CD1c-positive myeloid dendritic cell (primary cell): ENCODE measurements at regions not wholly inside any gene's neighbourhood (a gene's known extent, or its start where the extent isn't known, plus 50 kb on each side); places are given as distances from the start of the nearest gene placed in this dataset.
"Not testable (repeated sequence)": the region's sequence is repeated elsewhere in the genome, so short reads cannot be mapped to it uniquely, and the experiment has no call there.

Experiments
- DNase-seq: peaks from one replicate; pipeline ENCODE4 v3.0.0-alpha.2; 2016; ENCODE audit errors: extremely low spot score

- DNase-seq: no peak
These were observed 1100.4 kb upstream of the SLC39A10 start for GRCh38 chr2:194556629-194557028.

- DNase-seq: no peak
These were observed 1103.0 kb upstream of the SLC39A10 start for GRCh38 chr2:194553980-194554379.

GRCh38 chr2:194550702-194551101, 1106.3 kb upstream of the SLC39A10 start:
- DNase-seq: no peak

DNA sequence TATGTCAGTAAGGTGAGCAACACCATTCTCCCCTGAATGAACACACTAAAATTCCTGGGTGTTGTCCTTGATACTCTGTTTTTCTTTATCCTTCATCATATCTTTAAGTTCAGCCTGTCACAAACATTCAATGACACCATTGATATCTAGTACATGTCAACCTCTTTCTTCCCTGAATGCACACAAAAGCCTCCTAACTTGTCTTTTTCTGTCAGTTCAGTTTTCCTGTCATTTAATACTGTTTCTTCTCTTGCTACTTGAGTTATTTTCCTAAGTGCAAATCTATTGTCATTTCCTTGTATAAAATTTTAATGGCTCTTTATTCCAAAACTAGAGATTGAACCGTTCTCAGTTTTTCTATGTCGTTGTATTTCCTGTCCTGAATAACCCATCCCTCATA, 1107.6 kb upstream of the SLC39A10 start:
- no peak for DNase-seq

DNA sequence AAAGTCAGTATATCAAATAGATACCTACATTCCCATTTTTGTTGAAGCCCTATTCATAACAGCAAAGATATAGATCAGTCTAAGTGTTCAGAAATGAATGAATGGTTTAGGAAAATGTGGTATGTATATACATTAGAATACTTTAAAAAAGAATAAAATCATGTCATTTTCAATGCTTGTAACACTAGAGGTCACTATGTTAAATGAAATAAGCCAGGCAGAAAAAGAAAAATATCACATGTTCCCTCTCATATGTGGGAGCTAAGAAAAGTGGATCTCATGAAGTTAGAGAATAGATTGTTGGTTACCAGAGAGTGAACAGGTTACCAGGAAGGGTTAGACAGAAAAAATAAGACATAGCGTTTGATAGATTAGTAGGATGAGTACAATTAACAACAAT, 1111.0 kb upstream of the SLC39A10 start:
- DNase-seq: no peak

DNA sequence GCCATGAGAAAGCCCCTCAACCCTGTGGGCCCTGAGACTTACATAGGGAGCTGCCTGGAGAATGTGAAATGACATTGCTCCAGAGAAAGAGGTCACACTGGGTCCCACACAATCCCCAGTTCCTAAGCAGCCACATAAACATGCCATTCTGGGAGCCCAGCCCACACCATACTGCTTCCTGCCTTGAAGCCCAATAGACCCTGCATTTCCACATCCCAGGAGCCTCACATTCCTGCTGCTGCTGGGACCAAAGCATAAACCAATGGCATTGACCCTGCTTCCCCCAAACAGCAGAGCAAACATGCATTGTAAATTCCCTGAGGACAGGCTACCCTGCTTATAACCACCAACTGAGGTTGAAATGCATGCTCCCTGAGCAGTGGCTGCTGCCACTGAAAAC, 1117.6 kb upstream of the SLC39A10 start:
- DNase-seq: no peak

GRCh38 chr2:194526121-194526520, 1130.9 kb upstream of the SLC39A10 start:
- DNase-seq: no peak

GRCh38 chr2:194514281-194514680, 1142.7 kb upstream of the SLC39A10 start:
- DNase-seq: no peak

- DNase-seq: not testable (repeated sequence)
These were observed 1146.0 kb upstream of the SLC39A10 start for GRCh38 chr2:194511070-194511469.

DNA sequence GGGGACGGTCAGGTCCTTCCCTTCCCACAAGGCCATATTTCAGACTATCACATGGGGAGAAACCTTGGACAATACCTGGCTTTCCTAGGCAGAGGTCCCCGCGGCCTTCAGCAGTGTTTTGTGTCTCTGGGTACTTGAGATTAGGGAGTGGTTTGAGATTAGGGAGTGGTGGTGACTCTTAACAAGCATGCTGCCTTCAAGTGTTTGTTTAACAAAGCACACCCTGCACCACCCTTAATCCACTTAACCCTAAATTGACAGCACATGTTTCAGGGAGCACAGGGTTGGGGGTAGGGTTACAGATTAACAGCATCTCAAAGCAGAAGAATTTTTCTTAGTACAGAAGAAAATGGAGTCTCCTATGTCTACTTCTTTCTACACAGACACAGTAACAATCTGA, 1152.2 kb upstream of the SLC39A10 start:
- DNase-seq: not testable (repeated sequence)

- no peak for DNase-seq
These were observed 1162.0 kb upstream of the SLC39A10 start for GRCh38 chr2:194495046-194495445.

DNA sequence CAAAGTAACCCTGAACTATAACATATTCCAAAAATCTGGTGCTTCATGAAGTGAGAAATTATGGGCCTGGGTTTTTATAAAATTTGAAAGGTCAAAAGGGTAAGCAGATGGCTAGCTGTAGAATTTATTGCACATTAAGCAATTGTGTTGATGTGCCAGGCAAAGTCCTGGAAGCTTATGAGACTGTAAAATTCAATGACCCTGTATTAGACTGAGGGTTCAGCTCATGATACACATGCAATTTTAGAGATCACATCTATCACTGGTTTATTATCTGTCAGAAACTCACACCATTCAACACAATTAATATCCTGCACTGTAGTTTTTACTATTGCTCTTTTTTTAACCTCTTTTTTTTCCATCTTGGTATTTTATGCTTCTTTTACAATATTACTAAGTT, 1162.6 kb upstream of the SLC39A10 start:
- no peak for DNase-seq

- no peak for DNase-seq
These were observed 1165.5 kb upstream of the SLC39A10 start for GRCh38 chr2:194491409-194492115.

- DNase-seq: no peak
These were observed 1170.7 kb upstream of the SLC39A10 start for GRCh38 chr2:194486326-194486725.

- no peak for DNase-seq
These were observed 1174.0 kb upstream of the SLC39A10 start for GRCh38 chr2:194483041-194483440.

GRCh38 chr2:194465641-194466040, 1191.4 kb upstream of the SLC39A10 start:
- no peak for DNase-seq

- no peak for DNase-seq
These were observed 1191.9 kb upstream of the SLC39A10 start for GRCh38 chr2:194464964-194465638.

DNA sequence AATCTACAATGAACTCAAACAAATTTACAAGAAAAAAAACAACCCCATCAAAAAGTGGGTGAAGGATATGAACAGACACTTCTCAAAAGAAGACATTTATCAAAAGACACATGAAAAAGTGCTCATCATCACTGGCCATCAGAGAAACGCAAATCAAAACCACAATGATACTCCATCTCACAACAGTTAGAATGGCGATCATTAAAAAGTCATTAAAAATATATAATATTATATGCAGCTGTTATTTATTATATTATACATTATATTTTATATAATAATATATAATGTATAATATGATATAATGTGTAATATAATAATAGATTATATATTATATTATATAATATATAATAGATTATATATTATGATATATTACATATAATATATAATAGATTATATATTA, 1194.1 kb upstream of the SLC39A10 start:
- DNase-seq: not testable (repeated sequence)

DNA sequence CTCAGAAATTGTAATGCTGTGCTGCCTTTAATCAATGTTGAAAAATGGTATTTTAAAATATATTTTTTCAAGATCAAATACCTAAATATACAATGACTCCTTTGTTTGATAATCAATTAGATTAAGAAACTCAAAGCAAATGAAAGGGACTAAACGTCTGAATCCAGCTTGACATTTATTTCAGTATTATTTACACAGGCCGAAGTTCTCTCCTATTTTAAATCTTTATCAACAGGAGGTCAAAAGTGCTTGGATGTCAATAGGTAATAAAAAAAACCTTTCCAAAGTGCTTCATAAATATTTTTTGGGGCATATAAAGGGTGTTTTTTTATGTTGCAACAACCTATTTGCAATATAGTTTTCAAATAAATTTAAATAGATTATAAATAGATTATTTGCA, 1201.7 kb upstream of the SLC39A10 start:
- no peak for DNase-seq

DNA sequence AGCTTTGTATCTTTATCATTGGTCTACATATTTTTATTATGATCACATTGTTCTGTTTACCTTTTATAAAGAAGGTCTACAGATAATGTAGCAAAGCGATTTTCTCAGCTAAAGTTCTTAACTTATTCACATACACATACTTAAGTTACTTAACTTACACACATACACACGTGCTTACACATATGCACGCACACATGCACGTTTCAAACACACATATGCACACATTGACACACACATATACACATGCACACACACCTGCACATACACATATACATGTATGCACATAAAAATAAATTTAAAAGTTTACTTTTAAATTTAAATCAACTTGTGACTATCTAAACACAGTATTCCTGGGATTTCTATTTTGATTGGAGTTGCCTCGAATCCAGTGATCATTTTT, 1204.5 kb upstream of the SLC39A10 start:
- no peak for DNase-seq

DNA sequence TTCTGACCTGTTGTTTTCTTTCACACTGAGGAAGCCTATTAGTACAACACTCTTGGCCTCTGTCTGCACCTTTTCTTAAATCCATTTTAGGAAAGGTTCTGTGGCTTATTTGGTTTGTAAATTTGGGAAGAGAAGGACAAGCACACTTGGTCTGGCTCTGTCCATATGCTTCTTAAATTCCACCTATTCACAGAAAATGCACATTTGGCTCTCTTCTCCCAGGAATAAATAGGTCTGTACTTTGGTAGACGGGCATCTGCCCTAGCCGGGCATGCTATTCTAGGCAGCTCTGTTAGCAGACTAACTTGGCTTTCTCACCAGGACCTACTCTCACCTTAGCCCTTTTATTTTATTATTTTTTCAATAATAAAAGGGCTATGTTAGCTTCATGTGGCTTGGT, 1211.8 kb upstream of the SLC39A10 start:
- DNase-seq: no peak

DNA sequence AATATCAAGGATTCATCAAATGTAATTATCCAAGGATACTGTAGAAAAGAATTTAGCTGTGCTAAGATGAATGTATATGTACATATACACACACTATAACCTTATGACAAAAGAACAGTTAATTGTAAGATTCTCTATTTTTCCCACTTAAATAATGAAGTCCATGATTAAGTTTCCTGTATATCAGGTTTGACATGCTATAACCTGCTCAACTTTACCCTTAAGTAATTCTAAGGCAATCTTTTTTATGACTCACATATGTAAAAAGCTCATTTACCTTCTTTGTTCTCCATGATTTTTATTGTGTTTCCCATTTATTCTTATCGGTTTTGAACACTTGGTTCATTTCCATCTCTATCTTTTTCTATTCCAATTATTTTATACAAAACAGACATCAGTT, 1213.1 kb upstream of the SLC39A10 start:
- DNase-seq: no peak

- DNase-seq: no peak
These were observed 1232.3 kb upstream of the SLC39A10 start for GRCh38 chr2:194424683-194425209.
